NCI-H510A treated with DMSO at 0.1 percent for 48 hours (cell line): ENCODE measurements at regions not wholly inside any gene's neighbourhood (a gene's known extent, or its start where the extent isn't known, plus 50 kb on each side); places are given as distances from the start of the nearest gene placed in this dataset.
A peak's percentile ranks its signal among the peaks of the same experiment; 100 is the strongest.

Experiments used
- DNase-seq: peaks from one replicate; lab custom pipeline; 2025; lab: John Stamatoyannopoulos, UW

GRCh38 chr6:120096696-120097260, 747.2 kb upstream of the MAN1A1 start:
- DNase-seq, result no peak

- no peak for DNase-seq
These were observed 733.6 kb upstream of the MAN1A1 start for GRCh38 chr6:120083186-120083585.

- no peak for DNase-seq
These were observed 727.9 kb upstream of the MAN1A1 start for GRCh38 chr6:120077489-120077888.

GRCh38 chr6:120058410-120058809, 708.8 kb upstream of the MAN1A1 start:
- no peak for DNase-seq

GRCh38 chr6:120056085-120056484, 706.5 kb upstream of the MAN1A1 start:
- no peak for DNase-seq

- no peak for DNase-seq
These were observed 705.5 kb upstream of the MAN1A1 start for GRCh38 chr6:120055071-120055470.

GRCh38 chr6:120039664-120040063, 690.1 kb upstream of the MAN1A1 start:
- DNase-seq, result no peak

- no peak for DNase-seq
These were observed 682.3 kb upstream of the MAN1A1 start for GRCh38 chr6:120031837-120032236.

GRCh38 chr6:120026791-120027190, 677.2 kb upstream of the MAN1A1 start:
- no peak for DNase-seq

GRCh38 chr6:120010075-120010474, 660.5 kb upstream of the MAN1A1 start:
- DNase-seq, result no peak

- DNase-seq, result no peak
These were observed 655.9 kb upstream of the MAN1A1 start for GRCh38 chr6:120005292-120005976.

GRCh38 chr6:119986934-119987549, 637.5 kb upstream of the MAN1A1 start:
- DNase-seq, result no peak

- DNase-seq, result no peak
These were observed 636.6 kb upstream of the MAN1A1 start for GRCh38 chr6:119985952-119986736.

GRCh38 chr6:119980802-119981201, 631.2 kb upstream of the MAN1A1 start:
- no peak for DNase-seq

GRCh38 chr6:119979862-119980261, 630.3 kb upstream of the MAN1A1 start:
- DNase-seq, result no peak

- peak; percentile 17 for DNase-seq
These were observed 628.8 kb upstream of the MAN1A1 start for GRCh38 chr6:119978274-119978889.

- no peak for DNase-seq
These were observed 625.0 kb upstream of the MAN1A1 start for GRCh38 chr6:119974430-119975159.

GRCh38 chr6:119966484-119966883, 616.9 kb upstream of the MAN1A1 start:
- no peak for DNase-seq

- DNase-seq, result no peak
These were observed 616.3 kb upstream of the MAN1A1 start for GRCh38 chr6:119965900-119966299.

GRCh38 chr6:119965008-119965407, 615.4 kb upstream of the MAN1A1 start:
- no peak for DNase-seq

GRCh38 chr6:119962505-119962904, 612.9 kb upstream of the MAN1A1 start:
- no peak for DNase-seq

- DNase-seq, result no peak
These were observed 611.9 kb upstream of the MAN1A1 start for GRCh38 chr6:119961450-119961849.
